Lung (tissue), 11 donors: ENCODE measurements at regions not wholly inside any gene's neighbourhood (a gene's known extent, or its start where the extent isn't known, plus 50 kb on each side); places are given as distances from the start of the nearest gene placed in this dataset.

Experiments used
- ATAC-seq: fragments of 200-7000 bp; cut with Tn5 transposase; one replicate; pipeline ENCODE4 v1.9.1; 2020; ENCODE audit warnings: moderate number of reproducible peaks; ENCODE audit not compliant: insufficient read depth, low FRiP score
- DNase-seq, 3 donors: peaks; one replicate each; pipeline ENCODE4 v3.0.0-alpha.2; 2013 to 2017
- H3K27ac ChIP-seq, 2 donors: one replicate each; pipeline ENCODE4 v1.5.1; 2013; ENCODE audit warnings: mild to moderate bottlenecking in 2 of 2, moderate library complexity in 2 of 2, control low read depth in 1 of 2, inconsistent platforms in 1 of 2, low read depth in 1 of 2, low read length in 1 of 2
- H3K27me3 ChIP-seq, 3 donors: one replicate each; pipeline ENCODE4 v1.5.1; 2013; ENCODE audit warnings: low read length in 2 of 3; ENCODE audit not compliant: control insufficient read depth in 3 of 3, insufficient read depth in 3 of 3
- H3K36me3 ChIP-seq, 4 donors: one replicate each; pipeline ENCODE4 v1.5.1; 2013; ENCODE audit warnings: low read length in 4 of 4, mild to moderate bottlenecking in 1 of 4, moderate library complexity in 1 of 4; ENCODE audit not compliant: control insufficient read depth in 4 of 4, insufficient read depth in 4 of 4
- H3K4me1 ChIP-seq, 5 donors: one replicate each; pipeline ENCODE4 v1.5.1; 2013; ENCODE audit warnings: low read length in 5 of 5, mild to moderate bottlenecking in 2 of 5, moderate library complexity in 1 of 5; ENCODE audit not compliant: control insufficient read depth in 5 of 5, insufficient read depth in 5 of 5
- H3K4me3 ChIP-seq: one replicate; pipeline ENCODE4 v1.5.1; 2013; ENCODE audit warnings: mild to moderate bottlenecking, control low read depth, moderate library complexity
- H3K9ac ChIP-seq, 2 donors: one replicate each; pipeline ENCODE4 v1.5.1; 2013; ENCODE audit warnings: low read length in 2 of 2, control low read depth in 1 of 2; ENCODE audit not compliant: insufficient read depth in 1 of 2
- H3K9me3 ChIP-seq, 4 donors: one replicate each; pipeline ENCODE4 v1.5.1; 2013; ENCODE audit warnings: low read length in 3 of 4, mild to moderate bottlenecking in 1 of 4, moderate library complexity in 1 of 4; ENCODE audit not compliant: control insufficient read depth in 4 of 4, insufficient read depth in 3 of 4
- CTCF ChIP-seq: IDR thresholded peaks from 2 replicates; pipeline ENCODE4 v1.5.1; 2012; ENCODE audit warnings: mild to moderate bottlenecking; ENCODE audit errors: control extremely low read depth, extremely low read depth
- WGBS, 2 donors: extraction: QIAGEN DNeasy Blood & Tissue Kit; methylation state at CpG; one replicate each; pipeline ENCODE4 v1.1.7; 2013; 5-methylcytosine and 5-hydroxymethylcytosine counted together
- donor health status: control.
- donor health status: control.
- donor health status: Bipolar disorder and iron deficiency.
- donor health status: healthy.
- donor health status: DM: yes; HTN: yes; CAD: no.

- Histone ChIP-seq H3K27ac (no peak overlapping the region), H3K9ac (no peak overlapping the region), H3K27me3 (peaks cover 0 to 12% (median 0%) of the 10 kb centered on the region in 3 donors), H3K36me3 (no peaks in the 10 kb centered on the region), H3K4me1 (peaks cover 0 to 25% (median 0%) of the 10 kb centered on the region in 5 donors), H3K4me3 (no peak overlapping the region), H3K9me3 (no peaks in the 10 kb centered on the region)
- WGBS, 2 donors = 69 to 81% methylated on average over 4 of the region's 4 CpGs
- DNase-seq (no peak), ATAC-seq (no peak)
- no peak for TF ChIP-seq CTCF
These were observed 484.7 kb downstream of the BCL11A start for GRCh38 chr2:60068755-60069154.

GRCh38 chr2:60067006-60067405 lies 486.4 kb downstream of the BCL11A start:
- Histone ChIP-seq H3K9me3 (no peaks in the 10 kb centered on the region), H3K27me3 (peaks cover 0 to 12% (median 0%) of the 10 kb centered on the region in 3 donors), H3K36me3 (no peaks in the 10 kb centered on the region), H3K4me1 (peaks cover 0 to 24% (median 0%) of the 10 kb centered on the region in 5 donors), H3K27ac (no peak overlapping the region), H3K4me3 (no peak overlapping the region), H3K9ac (no peak overlapping the region)
- no peak for TF ChIP-seq CTCF
- WGBS, 2 donors = 83 to 94% methylated on average over 3 of the region's 3 CpGs
- DNase-seq = no peak
- ATAC-seq = no peak

GRCh38 chr2:60066096-60066839 lies 487.2 kb downstream of the BCL11A start:
- Histone ChIP-seq H3K9ac (no peak overlapping the region), H3K27ac (no peak overlapping the region), H3K4me1 (peaks cover 0 to 16% (median 0%) of the 10 kb centered on the region in 5 donors), H3K36me3 (no peaks in the 10 kb centered on the region), H3K9me3 (no peaks in the 10 kb centered on the region), H3K4me3 (no peak overlapping the region), H3K27me3 (peaks cover 0 to 12% (median 0%) of the 10 kb centered on the region in 3 donors)
- no peak for ATAC-seq
- DNase-seq = no peak
- TF ChIP-seq CTCF = no peak
- 85 to 94% methylated on average over 6 of the region's 6 CpGs for WGBS, 2 donors
